Right lung (tissue), 2 donors: ENCODE measurements at regions not wholly inside any gene's neighbourhood (a gene's known extent, or its start where the extent isn't known, plus 50 kb on each side); places are given as distances from the start of the nearest gene placed in this dataset.

ENCODE experiments used
- DNase-seq, 2 donors: peaks; one replicate each; pipeline ENCODE4 v3.0.0-alpha.2; 2013

- no peak for DNase-seq
Measured at GRCh38 chr21:16072737-16073136, 343.0 kb downstream of the USP25 start.

GRCh38 chr21:16073586-16073985 is 343.8 kb downstream of the USP25 start:
- DNase-seq: no peak

GRCh38 chr21:16074950-16075489 is 345.2 kb downstream of the USP25 start:
- DNase-seq: no peak

- no peak for DNase-seq
Measured at GRCh38 chr21:16075649-16076282, 346.0 kb downstream of the USP25 start.

GRCh38 chr21:16076465-16076864 is 346.7 kb downstream of the USP25 start:
- no peak for DNase-seq

- no peak for DNase-seq
Measured at GRCh38 chr21:16078382-16078781, 348.6 kb downstream of the USP25 start.

GRCh38 chr21:16079830-16080229 is 350.0 kb downstream of the USP25 start:
- DNase-seq: no peak

GRCh38 chr21:16081304-16081703 is 351.5 kb downstream of the USP25 start:
- DNase-seq: no peak

- no peak for DNase-seq
Measured at GRCh38 chr21:16082038-16082816, 352.4 kb downstream of the USP25 start.

GRCh38 chr21:16084776-16085364 is 355.1 kb downstream of the USP25 start:
- DNase-seq: no peak

GRCh38 chr21:16085421-16085820 is 355.6 kb downstream of the USP25 start:
- no peak for DNase-seq

- DNase-seq: no peak
Measured at GRCh38 chr21:16086121-16086520, 356.3 kb downstream of the USP25 start.

- no peak for DNase-seq
Measured at GRCh38 chr21:16086936-16087335, 357.2 kb downstream of the USP25 start.

- DNase-seq: no peak
Measured at GRCh38 chr21:16087523-16087922, 357.7 kb downstream of the USP25 start.

- DNase-seq: no peak
Measured at GRCh38 chr21:16088056-16088455, 358.3 kb downstream of the USP25 start.

- DNase-seq: no peak
Measured at GRCh38 chr21:16095005-16095404, 365.2 kb downstream of the USP25 start.

GRCh38 chr21:16096988-16097387 is 367.2 kb downstream of the USP25 start:
- no peak for DNase-seq

- DNase-seq: no peak
Measured at GRCh38 chr21:16102113-16102512, 372.3 kb downstream of the USP25 start.

GRCh38 chr21:16108561-16109075 is 378.8 kb downstream of the USP25 start:
- no peak for DNase-seq

GRCh38 chr21:16113052-16113715 is 383.4 kb downstream of the USP25 start:
- DNase-seq: no peak

GRCh38 chr21:16115461-16115860 is 385.7 kb downstream of the USP25 start:
- no peak for DNase-seq

- no peak for DNase-seq
Measured at GRCh38 chr21:16116069-16116468, 386.3 kb downstream of the USP25 start.
